ENCODE measurements at regions not wholly inside any gene's neighbourhood (a gene's known extent, or its start where the extent isn't known, plus 50 kb on each side); places are given as distances from the start of the nearest gene placed in this dataset.
A peak's percentile ranks its signal among the peaks of the same experiment; 100 is the strongest.

DNA sequence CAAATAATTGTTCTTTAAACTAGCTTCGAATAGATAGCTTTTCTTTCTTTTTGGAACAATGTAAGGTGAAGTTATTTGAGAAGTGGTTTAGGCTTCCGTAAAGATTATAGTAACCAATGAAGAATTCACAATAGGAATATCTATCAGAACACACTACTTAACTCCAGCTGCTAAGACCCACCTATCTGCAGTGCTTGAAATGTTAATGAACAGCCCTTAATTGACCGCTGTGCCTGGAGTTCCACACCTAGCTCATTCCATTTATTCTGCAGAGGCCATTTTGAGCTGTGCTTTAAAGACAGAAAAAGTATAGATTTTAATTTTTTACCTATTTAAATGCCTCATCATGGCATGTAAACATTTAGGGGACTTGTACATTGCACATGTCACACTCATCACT, 83.3 kb upstream of the APCDD1 start:
- no CpG with 5 or more reads among the region's 3 CpGs for WGBS (ENCODE audit: insufficient coverage)
- Histone ChIP-seq H3K27ac (ENCODE audit: insufficient read depth in 1 of 2, low read depth in 1 of 2, low read length in 2 of 2, poor library complexity in 1 of 2, severe bottlenecking in 2 of 2) (no peak overlapping the region), H3K4me1 (ENCODE audit: control extremely low read depth in 1 of 4, control insufficient read depth in 4 of 4, insufficient read depth in 4 of 4, low read length in 3 of 4) (no peaks in the 10 kb centered on the region), H3K36me3 (ENCODE audit: control insufficient read depth in 4 of 4, insufficient read depth in 4 of 4, low read length in 3 of 4) (no peaks in the 10 kb centered on the region), H3K4me3 (ENCODE audit: control insufficient read depth in 1 of 7, extremely low read depth in 1 of 7, insufficient read depth in 4 of 7, low read depth in 2 of 7, low read length in 6 of 7) (no peak overlapping the region), H3K27me3 (replicated peaks in 2 of 5; ENCODE audit: control insufficient read depth in 4 of 5, insufficient read depth in 5 of 5, low read length in 4 of 5) (no peaks in the 10 kb centered on the region), H3K9me3 (ENCODE audit: control extremely low read depth in 1 of 5, control insufficient read depth in 4 of 5, insufficient read depth in 2 of 5, low read depth in 1 of 5, low read length in 4 of 5) (peaks cover 0 to 2% (median 0%) of the 10 kb centered on the region in 5 experiments)
- ChIA-PET POLR2A (interaction anchor here (0.6 kb wide), 1 partner anchor 266 kb away, joined by 3 read pairs; no protein-coding TSS in a partner anchor), CTCF (interaction anchor here (0.8 kb wide), 1 partner anchor 27 kb away, joined by 3 read pairs; no protein-coding TSS in a partner anchor)
- no peak for DNase-seq

DNA sequence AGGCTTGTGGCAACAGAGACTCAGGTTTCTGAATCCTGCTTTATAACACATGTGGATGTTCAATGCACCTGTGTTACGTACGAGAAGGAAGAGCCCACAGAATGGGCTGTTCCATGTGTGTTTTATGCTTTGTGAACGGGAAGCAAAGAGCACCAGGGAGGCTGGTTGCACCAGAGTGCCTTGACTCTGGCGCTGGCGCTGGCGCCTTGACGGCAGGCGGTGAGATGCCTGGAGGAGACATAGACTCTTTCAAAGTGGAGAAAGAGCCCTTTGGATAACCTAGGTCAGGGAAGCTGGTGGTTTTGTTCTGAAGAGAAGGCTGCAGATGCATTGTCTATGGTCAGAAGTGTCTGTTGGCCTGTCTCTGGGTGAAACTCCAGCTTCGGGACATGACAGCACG, 80.2 kb upstream of the APCDD1 start:
- WGBS (ENCODE audit: insufficient coverage), result 100% methylated on average over 7 of the region's 10 CpGs
- Histone ChIP-seq H3K27me3 (replicated peaks in 2 of 5; ENCODE audit: control insufficient read depth in 4 of 5, insufficient read depth in 5 of 5, low read length in 4 of 5) (no peaks in the 10 kb centered on the region), H3K9me3 (ENCODE audit: control extremely low read depth in 1 of 5, control insufficient read depth in 4 of 5, insufficient read depth in 2 of 5, low read depth in 1 of 5, low read length in 4 of 5) (no peaks in the 10 kb centered on the region), H3K4me3 (ENCODE audit: control insufficient read depth in 1 of 7, extremely low read depth in 1 of 7, insufficient read depth in 4 of 7, low read depth in 2 of 7, low read length in 6 of 7) (no peak overlapping the region), H3K4me1 (ENCODE audit: control extremely low read depth in 1 of 4, control insufficient read depth in 4 of 4, insufficient read depth in 4 of 4, low read length in 3 of 4) (peaks cover 0 to 5% (median 2%) of the 10 kb centered on the region in 4 experiments), H3K36me3 (ENCODE audit: control insufficient read depth in 4 of 4, insufficient read depth in 4 of 4, low read length in 3 of 4) (no peaks in the 10 kb centered on the region), H3K27ac (ENCODE audit: insufficient read depth in 1 of 2, low read depth in 1 of 2, low read length in 2 of 2, poor library complexity in 1 of 2, severe bottlenecking in 2 of 2) (no peak overlapping the region)
- DNase-seq, result no peak
- POLR2A ChIA-PET, result interaction anchor here (0.5 kb wide), 1 partner anchor 442 kb away, joined by 3 read pairs; no protein-coding TSS in a partner anchor
- CTCF ChIA-PET, result no interaction called here

GRCh38 chr18:10374636-10375293, 79.7 kb upstream of the APCDD1 start:
- Histone ChIP-seq H3K9me3 (ENCODE audit: control extremely low read depth in 1 of 5, control insufficient read depth in 4 of 5, insufficient read depth in 2 of 5, low read depth in 1 of 5, low read length in 4 of 5) (no peaks in the 10 kb centered on the region), H3K4me3 (ENCODE audit: control insufficient read depth in 1 of 7, extremely low read depth in 1 of 7, insufficient read depth in 4 of 7, low read depth in 2 of 7, low read length in 6 of 7) (no peak overlapping the region), H3K27ac (ENCODE audit: insufficient read depth in 1 of 2, low read depth in 1 of 2, low read length in 2 of 2, poor library complexity in 1 of 2, severe bottlenecking in 2 of 2) (no peak overlapping the region), H3K36me3 (ENCODE audit: control insufficient read depth in 4 of 4, insufficient read depth in 4 of 4, low read length in 3 of 4) (no peaks in the 10 kb centered on the region), H3K27me3 (replicated peaks in 2 of 5; ENCODE audit: control insufficient read depth in 4 of 5, insufficient read depth in 5 of 5, low read length in 4 of 5) (no peaks in the 10 kb centered on the region), H3K4me1 (ENCODE audit: control extremely low read depth in 1 of 4, control insufficient read depth in 4 of 4, insufficient read depth in 4 of 4, low read length in 3 of 4) (peaks cover 0 to 10% (median 4%) of the 10 kb centered on the region in 4 experiments)
- 91% methylated on average over 13 of the region's 16 CpGs for WGBS (ENCODE audit: insufficient coverage)
- POLR2A ChIA-PET, result no interaction called here
- no peak for DNase-seq
- CTCF ChIA-PET, result no interaction called here

DNA sequence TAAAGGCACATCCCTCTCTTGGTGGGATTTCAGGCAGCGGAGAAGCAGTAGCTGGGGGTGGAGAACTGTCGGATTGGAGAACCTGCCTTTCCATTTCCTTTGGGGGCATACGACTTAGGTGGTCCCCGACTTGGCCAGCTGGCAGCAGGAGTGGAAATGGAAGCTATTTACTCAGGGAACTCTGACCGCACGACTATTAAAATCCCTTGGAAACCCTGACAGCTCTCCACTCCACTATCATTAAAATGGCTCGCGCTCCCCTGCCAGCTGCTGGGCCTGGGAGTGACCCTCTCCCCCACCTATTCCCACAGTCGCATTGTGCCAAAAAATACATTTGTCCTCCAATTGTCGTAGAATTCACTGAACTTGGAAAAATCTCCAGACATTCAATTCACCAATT, 77.7 kb upstream of the APCDD1 start:
- no peak for DNase-seq
- 96% methylated on average over 10 of the region's 10 CpGs for WGBS (ENCODE audit: insufficient coverage)
- ChIA-PET CTCF (no interaction called here), POLR2A (no interaction called here)
- Histone ChIP-seq H3K27me3 (replicated peaks in 2 of 5; ENCODE audit: control insufficient read depth in 4 of 5, insufficient read depth in 5 of 5, low read length in 4 of 5) (no peaks in the 10 kb centered on the region), H3K4me3 (ENCODE audit: control insufficient read depth in 1 of 7, extremely low read depth in 1 of 7, insufficient read depth in 4 of 7, low read depth in 2 of 7, low read length in 6 of 7) (no peak overlapping the region), H3K36me3 (ENCODE audit: control insufficient read depth in 4 of 4, insufficient read depth in 4 of 4, low read length in 3 of 4) (no peaks in the 10 kb centered on the region), H3K27ac (ENCODE audit: insufficient read depth in 1 of 2, low read depth in 1 of 2, low read length in 2 of 2, poor library complexity in 1 of 2, severe bottlenecking in 2 of 2) (no peak overlapping the region), H3K9me3 (ENCODE audit: control extremely low read depth in 1 of 5, control insufficient read depth in 4 of 5, insufficient read depth in 2 of 5, low read depth in 1 of 5, low read length in 4 of 5) (no peaks in the 10 kb centered on the region), H3K4me1 (ENCODE audit: control extremely low read depth in 1 of 4, control insufficient read depth in 4 of 4, insufficient read depth in 4 of 4, low read length in 3 of 4) (peaks cover 0 to 11% (median 4%) of the 10 kb centered on the region in 4 experiments)

GRCh38 chr18:10377956-10378355, 76.5 kb upstream of the APCDD1 start:
- no peak for DNase-seq
- ChIA-PET POLR2A (no interaction called here), CTCF (no interaction called here)
- Histone ChIP-seq H3K9me3 (ENCODE audit: control extremely low read depth in 1 of 5, control insufficient read depth in 4 of 5, insufficient read depth in 2 of 5, low read depth in 1 of 5, low read length in 4 of 5) (no peaks in the 10 kb centered on the region), H3K4me3 (ENCODE audit: control insufficient read depth in 1 of 7, extremely low read depth in 1 of 7, insufficient read depth in 4 of 7, low read depth in 2 of 7, low read length in 6 of 7) (no peak overlapping the region), H3K36me3 (ENCODE audit: control insufficient read depth in 4 of 4, insufficient read depth in 4 of 4, low read length in 3 of 4) (no peaks in the 10 kb centered on the region), H3K4me1 (ENCODE audit: control extremely low read depth in 1 of 4, control insufficient read depth in 4 of 4, insufficient read depth in 4 of 4, low read length in 3 of 4) (peaks cover 0 to 11% (median 4%) of the 10 kb centered on the region in 4 experiments), H3K27me3 (replicated peaks in 2 of 5; ENCODE audit: control insufficient read depth in 4 of 5, insufficient read depth in 5 of 5, low read length in 4 of 5) (no peaks in the 10 kb centered on the region), H3K27ac (ENCODE audit: insufficient read depth in 1 of 2, low read depth in 1 of 2, low read length in 2 of 2, poor library complexity in 1 of 2, severe bottlenecking in 2 of 2) (no peak overlapping the region)
- WGBS (ENCODE audit: insufficient coverage), result 100% methylated on average over 1 of the region's 1 CpG

- peak in 2 of 3 donors; percentile 20 to 43 for DNase-seq
- WGBS (ENCODE audit: insufficient coverage), result 43% methylated on average over 6 of the region's 6 CpGs
- CTCF ChIA-PET, result no interaction called here
Measured at GRCh38 chr18:10378688-10379420, 75.6 kb upstream of the APCDD1 start.

GRCh38 chr18:10379522-10379921, 74.9 kb upstream of the APCDD1 start:
- peaks cover 0 to 11% (median 4%) of the 10 kb centered on the region in 4 experiments for H3K4me1 ChIP-seq (ENCODE audit: control extremely low read depth in 1 of 4, control insufficient read depth in 4 of 4, insufficient read depth in 4 of 4, low read length in 3 of 4)
- 56% methylated on average over 4 of the region's 5 CpGs for WGBS (ENCODE audit: insufficient coverage)
- no peak overlapping the region for H3K4me3 ChIP-seq (ENCODE audit: control insufficient read depth in 1 of 7, extremely low read depth in 1 of 7, insufficient read depth in 4 of 7, low read depth in 2 of 7, low read length in 6 of 7)
- no peak overlapping the region for H3K27ac ChIP-seq (ENCODE audit: insufficient read depth in 1 of 2, low read depth in 1 of 2, low read length in 2 of 2, poor library complexity in 1 of 2, severe bottlenecking in 2 of 2)
- H3K27me3 ChIP-seq (replicated peaks in 2 of 5; ENCODE audit: control insufficient read depth in 4 of 5, insufficient read depth in 5 of 5, low read length in 4 of 5), result no peaks in the 10 kb centered on the region
- CTCF ChIA-PET, result no interaction called here
- no peaks in the 10 kb centered on the region for H3K9me3 ChIP-seq (ENCODE audit: control extremely low read depth in 1 of 5, control insufficient read depth in 4 of 5, insufficient read depth in 2 of 5, low read depth in 1 of 5, low read length in 4 of 5)
- no peaks in the 10 kb centered on the region for H3K36me3 ChIP-seq (ENCODE audit: control insufficient read depth in 4 of 4, insufficient read depth in 4 of 4, low read length in 3 of 4)
- POLR2A ChIA-PET, result no interaction called here
- peak in 2 of 3 donors; percentile 27 to 49 for DNase-seq

More at GRCh38 chr18:10378688-10379420, 75.6 kb upstream of the APCDD1 start:
- peaks cover 0 to 11% (median 4%) of the 10 kb centered on the region in 4 experiments for H3K4me1 ChIP-seq (ENCODE audit: control extremely low read depth in 1 of 4, control insufficient read depth in 4 of 4, insufficient read depth in 4 of 4, low read length in 3 of 4)
- no peaks in the 10 kb centered on the region for H3K36me3 ChIP-seq (ENCODE audit: control insufficient read depth in 4 of 4, insufficient read depth in 4 of 4, low read length in 3 of 4)
- H3K27me3 ChIP-seq (replicated peaks in 2 of 5; ENCODE audit: control insufficient read depth in 4 of 5, insufficient read depth in 5 of 5, low read length in 4 of 5), result no peaks in the 10 kb centered on the region
- no peaks in the 10 kb centered on the region for H3K9me3 ChIP-seq (ENCODE audit: control extremely low read depth in 1 of 5, control insufficient read depth in 4 of 5, insufficient read depth in 2 of 5, low read depth in 1 of 5, low read length in 4 of 5)
- POLR2A ChIA-PET, result no interaction called here
- no peak overlapping the region for H3K4me3 ChIP-seq (ENCODE audit: control insufficient read depth in 1 of 7, extremely low read depth in 1 of 7, insufficient read depth in 4 of 7, low read depth in 2 of 7, low read length in 6 of 7)
- H3K27ac ChIP-seq (ENCODE audit: insufficient read depth in 1 of 2, low read depth in 1 of 2, low read length in 2 of 2, poor library complexity in 1 of 2, severe bottlenecking in 2 of 2), result no peak overlapping the region

Measured in common myeloid progenitor, CD34-positive (primary cell).